ENCODE measurements at regions not wholly inside any gene's neighbourhood (a gene's known extent, or its start where the extent isn't known, plus 50 kb on each side); places are given as distances from the start of the nearest gene placed in this dataset.
"Not testable (repeated sequence)": the region's sequence is repeated elsewhere in the genome, so short reads cannot be mapped to it uniquely, and the experiment has no call there.

- Histone ChIP-seq H3K4me2 (ENCODE audit: low read depth, low read length) (no peak overlapping the region), H2AFZ (ENCODE audit: low read length) (no peak overlapping the region), H3K9me2 (replicated peaks; ENCODE audit: insufficient read depth, low read length) (no peaks in the 10 kb centered on the region), H3K36me3 (replicated peaks; ENCODE audit: insufficient read depth, low read length) (no peaks in the 10 kb centered on the region), H3F3A (ENCODE audit: insufficient read depth, low read length) (no peaks in the 10 kb centered on the region), H3K27me3 (replicated peaks; ENCODE audit: insufficient read depth, low read length) (no peaks in the 10 kb centered on the region), H4K20me1 (ENCODE audit: insufficient read depth, low read length) (no peaks in the 10 kb centered on the region), H3K9me3 (replicated peaks; ENCODE audit: insufficient read depth, low read length) (no peaks in the 10 kb centered on the region), H3K9ac (ENCODE audit: low read length) (no peak overlapping the region), H3K4me3 (ENCODE audit: low read length) (no peak overlapping the region), H3K79me2 (ENCODE audit: low read length) (no peaks in the 10 kb centered on the region), H3K4me1 (ENCODE audit: low read length) (no peaks in the 10 kb centered on the region), H3K27ac (ENCODE audit: low read length) (no peak overlapping the region)
- TF ChIP-seq EZH2phosphoT487 (IDR thresholded peaks at IDR 0.05; ENCODE audit: low read length) (no peak), EZH2 (optimal IDR thresholded peaks at IDR 0.05; ENCODE audit: low read depth, low read length) (no peak)
- TF ChIP-seq, protein P1, sequence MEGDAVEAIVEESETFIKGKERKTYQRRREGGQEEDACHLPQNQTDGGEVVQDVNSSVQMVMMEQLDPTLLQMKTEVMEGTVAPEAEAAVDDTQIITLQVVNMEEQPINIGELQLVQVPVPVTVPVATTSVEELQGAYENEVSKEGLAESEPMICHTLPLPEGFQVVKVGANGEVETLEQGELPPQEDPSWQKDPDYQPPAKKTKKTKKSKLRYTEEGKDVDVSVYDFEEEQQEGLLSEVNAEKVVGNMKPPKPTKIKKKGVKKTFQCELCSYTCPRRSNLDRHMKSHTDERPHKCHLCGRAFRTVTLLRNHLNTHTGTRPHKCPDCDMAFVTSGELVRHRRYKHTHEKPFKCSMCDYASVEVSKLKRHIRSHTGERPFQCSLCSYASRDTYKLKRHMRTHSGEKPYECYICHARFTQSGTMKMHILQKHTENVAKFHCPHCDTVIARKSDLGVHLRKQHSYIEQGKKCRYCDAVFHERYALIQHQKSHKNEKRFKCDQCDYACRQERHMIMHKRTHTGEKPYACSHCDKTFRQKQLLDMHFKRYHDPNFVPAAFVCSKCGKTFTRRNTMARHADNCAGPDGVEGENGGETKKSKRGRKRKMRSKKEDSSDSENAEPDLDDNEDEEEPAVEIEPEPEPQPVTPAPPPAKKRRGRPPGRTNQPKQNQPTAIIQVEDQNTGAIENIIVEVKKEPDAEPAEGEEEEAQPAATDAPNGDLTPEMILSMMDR (IDR thresholded peaks at IDR 0.05; ENCODE audit: low read length), result no peak
- no peak for DNase-seq
Observed at GRCh38 chr1:91101328-91101727, 79.5 kb upstream of the ZNF644 start.

DNA sequence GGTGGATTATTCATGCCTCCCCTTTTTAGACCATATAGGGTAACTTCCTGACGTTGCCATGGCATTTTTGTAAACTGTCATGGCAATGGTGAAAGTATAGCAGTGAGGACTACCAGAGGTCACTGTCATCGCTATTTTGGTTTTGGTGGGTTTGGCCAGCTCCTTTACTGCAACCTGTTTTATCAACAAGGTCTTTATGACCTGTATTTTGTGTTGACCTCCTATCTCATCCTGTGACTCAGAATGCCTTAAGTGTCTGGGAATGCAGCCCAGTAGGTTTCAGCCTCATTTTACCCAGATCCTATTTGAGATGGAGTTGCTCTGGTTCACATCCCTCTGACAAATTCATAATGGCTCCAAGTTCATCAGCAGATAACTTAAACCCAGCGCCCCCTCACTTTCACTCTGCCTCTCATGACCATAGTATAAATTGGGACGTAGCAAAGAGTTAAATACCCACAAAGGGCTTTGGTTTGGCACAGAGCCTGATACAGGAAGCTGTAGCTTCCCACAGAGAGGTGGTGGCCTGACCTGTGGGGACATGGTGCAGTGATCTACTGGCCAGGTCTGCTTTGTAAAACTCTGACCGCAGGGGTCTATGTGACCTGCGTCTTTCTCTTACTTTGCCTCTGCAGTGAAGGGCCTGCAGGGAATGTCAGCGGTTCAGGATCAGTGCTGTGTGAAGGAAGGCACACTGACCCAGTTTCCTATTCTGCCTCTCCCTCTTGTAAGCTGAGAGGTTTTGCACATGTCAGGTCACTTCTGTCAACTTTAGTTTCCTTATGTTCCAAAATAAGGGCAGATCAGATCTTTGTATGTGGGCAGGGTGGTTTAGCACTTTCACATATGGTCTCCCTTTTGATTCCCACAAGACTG is 78.1 kb upstream of the ZNF644 start:
- H3K9me3 ChIP-seq (replicated peaks; ENCODE audit: insufficient read depth, low read length), result no peaks in the 10 kb centered on the region
- no peaks in the 10 kb centered on the region for H3K36me3 ChIP-seq (replicated peaks; ENCODE audit: insufficient read depth, low read length)
- H3K4me2 ChIP-seq (ENCODE audit: low read depth, low read length), result no peak overlapping the region
- TF ChIP-seq, protein P1 (IDR thresholded peaks at IDR 0.05; ENCODE audit: low read length), result no peak
- TF ChIP-seq EZH2 (optimal IDR thresholded peaks at IDR 0.05; ENCODE audit: low read depth, low read length), result no peak
- no peak for TF ChIP-seq EZH2phosphoT487 (IDR thresholded peaks at IDR 0.05; ENCODE audit: low read length)
- H3K9me2 ChIP-seq (replicated peaks; ENCODE audit: insufficient read depth, low read length), result no peaks in the 10 kb centered on the region
- H3K27me3 ChIP-seq (replicated peaks; ENCODE audit: insufficient read depth, low read length), result no peaks in the 10 kb centered on the region
- H4K20me1 ChIP-seq (ENCODE audit: insufficient read depth, low read length), result no peaks in the 10 kb centered on the region
- no peak overlapping the region for H3K4me3 ChIP-seq (ENCODE audit: low read length)
- H3K9ac ChIP-seq (ENCODE audit: low read length), result no peak overlapping the region
- H2AFZ ChIP-seq (ENCODE audit: low read length), result no peak overlapping the region
- H3K4me1 ChIP-seq (ENCODE audit: low read length), result no peaks in the 10 kb centered on the region
- no peaks in the 10 kb centered on the region for H3K79me2 ChIP-seq (ENCODE audit: low read length)
- no peaks in the 10 kb centered on the region for H3F3A ChIP-seq (ENCODE audit: insufficient read depth, low read length)
- no peak for DNase-seq
- no peak overlapping the region for H3K27ac ChIP-seq (ENCODE audit: low read length)

DNA sequence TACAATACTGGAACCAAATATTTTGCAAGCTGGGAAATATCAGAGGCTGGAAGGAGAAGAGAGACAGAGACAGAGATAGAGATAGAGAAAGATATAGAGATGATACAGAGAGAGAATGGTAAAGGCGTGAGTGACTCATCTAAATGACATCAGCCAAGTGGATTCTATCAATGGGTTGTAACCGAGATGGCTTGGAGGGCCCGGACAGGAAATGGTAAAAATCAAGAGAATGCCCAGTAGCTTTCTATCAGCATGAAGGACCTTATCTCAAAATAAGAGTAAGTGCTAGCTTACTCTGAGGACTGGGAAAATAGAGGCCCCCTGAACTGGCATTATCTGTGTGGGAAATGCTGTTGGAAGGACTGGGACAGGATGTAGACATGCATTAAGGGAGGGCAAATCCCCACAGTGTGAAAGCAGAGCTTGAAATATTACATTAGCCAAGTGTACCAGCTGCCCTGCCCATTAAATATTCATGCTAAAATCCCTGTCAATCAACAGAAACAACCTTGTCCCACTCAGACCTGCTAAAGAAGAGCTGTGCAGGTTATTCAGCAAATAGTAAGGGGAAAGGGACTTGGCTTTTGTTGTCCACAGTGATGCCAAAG is 76.6 kb upstream of the ZNF644 start:
- Histone ChIP-seq H3K9me2 (replicated peaks; ENCODE audit: insufficient read depth, low read length) (no peaks in the 10 kb centered on the region), H3K4me3 (ENCODE audit: low read length) (no peak overlapping the region), H3K27me3 (replicated peaks; ENCODE audit: insufficient read depth, low read length) (no peaks in the 10 kb centered on the region), H3K36me3 (replicated peaks; ENCODE audit: insufficient read depth, low read length) (no peaks in the 10 kb centered on the region), H3K9ac (ENCODE audit: low read length) (no peak overlapping the region), H3K4me2 (ENCODE audit: low read depth, low read length) (no peak overlapping the region), H2AFZ (ENCODE audit: low read length) (no peak overlapping the region), H3K79me2 (ENCODE audit: low read length) (no peaks in the 10 kb centered on the region), H3K27ac (ENCODE audit: low read length) (no peak overlapping the region), H3F3A (ENCODE audit: insufficient read depth, low read length) (no peaks in the 10 kb centered on the region), H3K4me1 (ENCODE audit: low read length) (no peaks in the 10 kb centered on the region), H4K20me1 (ENCODE audit: insufficient read depth, low read length) (no peaks in the 10 kb centered on the region), H3K9me3 (replicated peaks; ENCODE audit: insufficient read depth, low read length) (no peaks in the 10 kb centered on the region)
- no peak for DNase-seq
- TF ChIP-seq EZH2 (optimal IDR thresholded peaks at IDR 0.05; ENCODE audit: low read depth, low read length) (no peak), EZH2phosphoT487 (IDR thresholded peaks at IDR 0.05; ENCODE audit: low read length) (no peak)
- TF ChIP-seq, protein P1 (IDR thresholded peaks at IDR 0.05; ENCODE audit: low read length), result no peak

GRCh38 chr1:91095321-91095720 is 73.5 kb upstream of the ZNF644 start:
- not testable (repeated sequence) for H3K9me3 ChIP-seq (replicated peaks; ENCODE audit: insufficient read depth, low read length); DNase-seq; H3K4me2 ChIP-seq (ENCODE audit: low read depth, low read length); H4K20me1 ChIP-seq (ENCODE audit: insufficient read depth, low read length); H3K4me1 ChIP-seq (ENCODE audit: low read length); H3K9ac ChIP-seq (ENCODE audit: low read length); H2AFZ ChIP-seq (ENCODE audit: low read length); H3K4me3 ChIP-seq (ENCODE audit: low read length); H3K27ac ChIP-seq (ENCODE audit: low read length); H3K79me2 ChIP-seq (ENCODE audit: low read length); H3K27me3 ChIP-seq (replicated peaks; ENCODE audit: insufficient read depth, low read length); H3F3A ChIP-seq (ENCODE audit: insufficient read depth, low read length); H3K36me3 ChIP-seq (replicated peaks; ENCODE audit: insufficient read depth, low read length); H3K9me2 ChIP-seq (replicated peaks; ENCODE audit: insufficient read depth, low read length)

Data from MM.1S (cell line).